HG03520 (cell line): ENCODE measurements at regions not wholly inside any gene's neighbourhood (a gene's known extent, or its start where the extent isn't known, plus 50 kb on each side); places are given as distances from the start of the nearest gene placed in this dataset.
"Not testable (repeated sequence)": the region's sequence is repeated elsewhere in the genome, so short reads cannot be mapped to it uniquely, and the experiment has no call there.

Experiments
- ATAC-seq: cut with Tn5 transposase; IDR thresholded peaks from one replicate; pipeline ENCODE4 v1.9.1; 2021; ENCODE audit warnings: mild to moderate bottlenecking, moderate library complexity; ENCODE audit not compliant: unreplicated experiment

- no peak for ATAC-seq
Observed at GRCh38 chr12:91289072-91289471, 106.5 kb upstream of the DCN start.

- no peak for ATAC-seq
Observed at GRCh38 chr12:91287753-91288152, 105.1 kb upstream of the DCN start.

- ATAC-seq, result no peak
Observed at GRCh38 chr12:91278126-91278525, 95.5 kb upstream of the DCN start.

GRCh38 chr12:91276509-91276908 lies 93.9 kb upstream of the DCN start:
- ATAC-seq, result no peak

GRCh38 chr12:91275321-91275720 lies 92.7 kb upstream of the DCN start:
- no peak for ATAC-seq

- no peak for ATAC-seq
Observed at GRCh38 chr12:91274916-91275315, 92.3 kb upstream of the DCN start.

- ATAC-seq, result no peak
Observed at GRCh38 chr12:91273560-91273959, 90.9 kb upstream of the DCN start.

GRCh38 chr12:91272461-91273063 lies 89.9 kb upstream of the DCN start:
- no peak for ATAC-seq

- no peak for ATAC-seq
Observed at GRCh38 chr12:91271185-91271584, 88.6 kb upstream of the DCN start.

GRCh38 chr12:91267039-91267438 lies 84.4 kb upstream of the DCN start:
- no peak for ATAC-seq

- ATAC-seq, result no peak
Observed at GRCh38 chr12:91264178-91264577, 81.6 kb upstream of the DCN start.

GRCh38 chr12:91261820-91262676 lies 79.4 kb upstream of the DCN start:
- ATAC-seq, result no peak

GRCh38 chr12:91256411-91256810 lies 73.8 kb upstream of the DCN start:
- no peak for ATAC-seq

- ATAC-seq, result no peak
Observed at GRCh38 chr12:91252341-91252740, 69.7 kb upstream of the DCN start.

- ATAC-seq, result no peak
Observed at GRCh38 chr12:91250273-91250665, 67.7 kb upstream of the DCN start.

GRCh38 chr12:91249518-91250272 lies 67.1 kb upstream of the DCN start:
- no peak for ATAC-seq

GRCh38 chr12:91249054-91249453 lies 66.4 kb upstream of the DCN start:
- ATAC-seq, result no peak

GRCh38 chr12:91243177-91243576 lies 60.6 kb upstream of the DCN start:
- not testable (repeated sequence) for ATAC-seq

- no peak for ATAC-seq
Observed at GRCh38 chr12:91241756-91242155, 59.1 kb upstream of the DCN start.

- ATAC-seq, result no peak
Observed at GRCh38 chr12:91240386-91241095, 57.9 kb upstream of the DCN start.

GRCh38 chr12:91239481-91239880 lies 56.9 kb upstream of the DCN start:
- ATAC-seq, result no peak
